Neural cell (in vitro differentiated cells): ENCODE measurements at regions not wholly inside any gene's neighbourhood (a gene's known extent, or its start where the extent isn't known, plus 50 kb on each side); places are given as distances from the start of the nearest gene placed in this dataset.

Experiments used
- CTCF ChIP-seq: fragments of 450-650 bp; IDR thresholded peaks from 2 replicates; pipeline ENCODE4 v1.5.1; 2014; ENCODE audit warnings: antibody characterized with exemption, mild to moderate bottlenecking, moderate library complexity; ENCODE audit not compliant: poor library complexity, severe bottlenecking
- EZH2 ChIP-seq: fragments of 200-600, 300-800 bp; shearing (Covaris generic), sonication (generic); IDR thresholded peaks from 2 replicates; pipeline ENCODE4 v1.6.1; 2014; ENCODE audit warnings: antibody characterized with exemption, low read length, borderline replicate concordance, mild to moderate bottlenecking; ENCODE audit not compliant: insufficient read depth, poor library complexity, severe bottlenecking
- POLR2AphosphoS5 ChIP-seq: IDR thresholded peaks from 2 replicates; pipeline ENCODE4 v1.6.1; 2012
- RAD21 ChIP-seq: fragments of 450-650 bp; conservative IDR thresholded peaks from 2 replicates; pipeline ENCODE4 v1.6.1; 2014; ENCODE audit warnings: antibody characterized with exemption, mild to moderate bottlenecking, moderate library complexity

GRCh38 chr2:126425943-126426342, 230.0 kb upstream of the GYPC start:
- TF ChIP-seq EZH2, result no peak
- TF ChIP-seq RAD21, result no peak
- no peak for TF ChIP-seq CTCF
- TF ChIP-seq POLR2AphosphoS5, result no peak
